ENCODE measurements at regions not wholly inside any gene's neighbourhood (a gene's known extent, or its start where the extent isn't known, plus 50 kb on each side); places are given as distances from the start of the nearest gene placed in this dataset.
"Not testable (repeated sequence)": the region's sequence is repeated elsewhere in the genome, so short reads cannot be mapped to it uniquely, and the experiment has no call there.

DNA sequence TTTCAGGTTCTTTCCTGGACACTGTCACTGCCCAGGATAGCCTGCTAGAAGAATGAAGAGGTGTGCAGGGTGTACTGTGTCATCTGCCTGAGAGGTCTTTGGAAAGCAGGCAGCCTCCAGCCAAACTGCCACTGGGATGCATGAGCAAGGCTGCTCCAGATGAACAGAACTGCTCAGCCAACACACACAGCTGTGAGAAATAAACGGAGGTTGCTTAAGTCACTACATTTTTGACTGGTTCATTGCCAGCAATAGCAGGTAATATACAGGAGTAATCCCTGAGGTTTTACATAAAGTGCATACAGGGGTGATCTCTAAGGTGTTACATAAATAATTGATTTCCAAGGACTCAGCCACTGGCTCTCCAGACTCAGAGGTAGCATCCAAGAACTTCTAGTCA, 516.9 kb downstream of the BRINP3 start:
- DNase-seq = no peak

DNA sequence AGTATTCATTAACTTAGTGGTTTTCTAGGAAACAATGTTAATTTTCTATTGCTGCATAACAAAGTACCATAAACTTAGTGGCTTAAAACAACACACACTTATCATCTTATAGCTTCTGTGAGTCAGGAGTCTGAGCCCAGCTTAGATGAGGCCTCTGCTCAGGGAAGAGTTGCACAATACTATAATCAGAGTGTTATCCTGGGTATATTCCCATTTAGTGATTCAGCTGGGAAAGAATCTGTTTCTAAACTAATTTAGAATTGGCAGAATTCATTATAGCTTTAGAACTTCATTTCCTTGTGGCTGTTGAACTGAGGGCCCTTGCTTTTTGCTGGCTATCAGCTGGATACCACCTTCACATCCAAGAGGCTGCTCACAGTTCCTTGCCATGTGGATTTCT, 515.5 kb downstream of the BRINP3 start:
- no peak for DNase-seq

DNA sequence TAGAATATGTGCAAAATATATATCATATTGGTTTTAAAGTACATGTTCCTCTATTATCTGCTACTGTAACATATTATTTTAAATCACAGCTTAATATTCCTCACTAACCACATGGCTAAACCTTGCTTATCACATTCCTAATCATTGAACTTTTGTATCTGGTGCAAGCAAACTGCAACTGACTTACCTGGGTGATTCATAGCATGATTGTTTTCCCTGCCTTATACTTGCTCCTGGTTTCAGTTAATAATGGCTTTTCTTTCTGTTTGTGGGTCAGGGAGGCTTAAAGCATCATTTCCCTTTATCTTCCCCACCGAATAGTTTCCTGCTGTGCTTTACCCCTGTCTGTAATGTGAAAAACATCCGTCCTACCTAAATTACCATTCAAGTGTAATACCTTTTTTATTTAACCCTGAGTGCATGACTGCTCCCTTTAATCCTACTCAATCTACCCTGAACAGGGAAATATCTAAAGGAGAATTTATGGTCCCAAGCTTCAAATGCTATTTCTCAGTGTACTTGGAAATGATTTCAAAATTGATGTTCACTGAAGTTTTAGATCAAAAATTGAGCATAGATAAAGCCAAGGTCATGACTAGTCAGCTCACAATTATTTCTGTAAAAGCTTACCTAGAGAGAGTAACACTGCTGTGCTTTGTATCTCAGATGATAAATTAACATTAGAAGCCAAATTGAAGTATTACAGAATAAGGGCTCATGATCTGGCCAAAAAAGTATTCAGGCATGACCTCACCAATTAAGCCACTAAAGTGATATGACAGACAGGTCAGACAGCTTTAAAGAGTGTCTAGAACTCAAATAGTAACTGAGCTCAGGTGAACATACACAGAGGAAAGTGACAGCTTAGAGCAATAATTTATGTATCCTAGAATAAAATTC, 507.1 kb downstream of the BRINP3 start:
- no peak for DNase-seq

DNA sequence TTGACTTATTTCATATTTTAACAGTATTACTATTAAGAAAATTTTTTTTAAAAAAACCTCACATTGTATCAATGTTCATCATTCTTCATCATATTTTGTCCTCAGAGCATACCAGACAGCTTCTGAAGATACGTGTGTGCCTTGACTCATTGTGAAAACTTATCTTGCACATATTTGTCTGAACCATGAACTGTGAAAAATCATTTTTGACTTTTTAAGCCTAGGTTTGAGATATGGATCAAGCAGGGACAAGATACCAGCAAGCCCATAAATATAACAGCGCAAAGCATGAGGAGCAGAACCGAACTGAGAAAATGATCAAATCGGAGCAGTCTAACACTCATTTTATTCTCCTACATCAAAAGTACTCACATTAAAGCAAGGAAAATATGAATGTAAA, 506.0 kb downstream of the BRINP3 start:
- no peak for DNase-seq

DNA sequence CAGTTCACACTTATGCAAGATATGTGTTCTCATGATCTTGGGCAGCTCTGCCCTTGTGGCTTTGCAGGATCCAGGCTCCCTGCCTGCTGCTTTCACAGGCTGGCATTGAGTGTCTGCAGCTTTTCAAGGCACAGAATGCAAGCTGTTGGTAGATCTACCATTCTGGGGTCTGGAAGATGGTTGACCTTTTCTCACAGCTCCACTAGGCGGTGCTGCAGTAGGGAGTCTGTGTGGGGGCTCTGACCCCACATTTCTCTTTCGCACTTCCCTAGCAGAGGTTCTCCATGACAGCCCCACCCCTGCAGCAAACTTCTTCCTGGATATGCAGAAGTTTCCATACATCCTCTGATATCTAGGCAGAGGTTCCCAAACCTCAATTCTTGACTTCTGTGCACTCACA, 500.5 kb downstream of the BRINP3 start:
- DNase-seq = no peak

DNA sequence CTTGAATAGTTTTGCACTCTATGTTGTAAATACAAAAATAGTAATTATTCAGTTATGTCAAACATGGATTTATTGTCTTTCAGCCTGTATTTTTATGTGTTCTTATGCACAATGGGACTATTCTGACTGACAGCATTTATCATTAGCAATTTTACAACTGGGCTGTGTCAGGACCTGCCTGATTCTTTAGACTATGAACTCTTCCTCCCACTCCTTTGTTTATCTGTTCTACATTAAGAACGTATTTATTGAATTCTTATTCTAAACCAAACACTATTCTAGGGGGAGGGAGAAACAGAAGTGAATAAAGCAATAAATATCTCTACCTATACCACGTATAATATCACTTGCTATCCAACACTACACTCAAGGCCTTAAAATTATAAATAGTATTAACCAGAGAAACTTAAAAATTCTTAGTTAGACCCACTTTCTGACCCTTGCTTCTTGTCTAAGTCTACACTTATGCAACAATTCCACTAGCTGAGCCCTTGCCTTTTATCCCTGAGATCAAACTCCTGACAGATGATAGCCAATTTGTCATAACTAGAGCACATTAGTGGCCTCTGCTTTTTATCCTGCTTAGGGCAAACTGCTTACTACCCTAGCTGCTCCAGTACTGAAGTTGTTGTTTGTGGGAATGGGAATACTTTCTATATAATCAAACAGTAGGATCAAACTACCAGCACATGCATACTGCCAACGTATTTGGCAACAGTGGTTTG, 494.3 kb downstream of the BRINP3 start:
- DNase-seq = no peak

DNA sequence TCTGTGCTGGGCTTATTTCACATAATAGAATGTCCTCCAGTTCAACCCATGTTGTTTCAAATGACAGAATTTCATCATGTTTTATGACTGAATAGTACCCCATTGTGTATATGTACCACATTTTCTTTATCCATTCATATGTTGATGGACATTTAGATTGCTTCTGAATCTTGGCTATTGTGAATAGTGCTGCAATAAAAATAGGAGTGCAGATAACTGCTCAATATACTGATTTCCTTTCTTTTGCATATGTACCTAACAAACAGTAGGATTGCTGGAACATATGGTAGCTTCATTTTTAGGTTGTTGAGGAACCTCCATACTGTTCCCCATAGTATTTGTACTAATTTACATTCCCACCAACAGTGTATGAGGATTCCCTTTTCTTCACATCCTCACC, 491.1 kb downstream of the BRINP3 start:
- DNase-seq = no peak

DNA sequence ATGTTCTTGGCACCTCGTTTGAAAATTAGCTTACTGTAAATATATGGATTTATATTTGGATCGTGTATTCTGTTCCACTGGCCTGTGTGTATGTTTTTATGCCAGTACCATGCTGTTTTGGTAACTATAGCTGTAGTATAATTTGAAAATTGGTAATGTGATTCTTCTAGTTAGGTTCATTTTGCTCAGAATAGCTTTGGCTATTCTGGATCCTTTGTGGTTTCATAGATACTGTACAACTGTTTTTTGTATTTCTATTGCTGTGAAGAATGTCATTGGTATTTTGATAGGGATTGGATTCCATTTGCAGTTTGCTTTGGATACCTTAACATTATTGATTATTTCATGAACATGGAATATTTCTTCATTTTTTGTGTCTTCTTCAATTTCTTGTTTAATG, 490.2 kb downstream of the BRINP3 start:
- DNase-seq = no peak

DNA sequence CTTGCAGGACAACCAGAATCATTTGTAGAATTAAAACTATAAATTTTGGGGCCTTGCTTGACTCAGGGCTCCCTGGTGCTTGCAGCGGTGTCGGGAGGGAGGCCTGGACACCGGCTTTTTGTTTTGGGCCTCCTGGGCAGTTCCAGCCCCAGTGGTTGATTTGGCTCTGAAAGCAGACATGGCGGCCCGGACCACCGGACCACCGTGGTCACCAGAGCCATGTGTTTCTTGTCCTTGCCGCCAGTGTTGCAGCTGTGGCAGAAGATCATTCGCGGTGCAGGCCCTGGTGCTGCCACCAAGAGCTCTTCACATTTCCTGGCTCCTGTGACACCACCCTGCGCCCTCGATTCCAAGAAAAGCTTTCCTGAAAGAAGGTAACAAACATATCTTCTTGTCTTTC, 484.8 kb downstream of the BRINP3 start:
- no peak for DNase-seq

DNA sequence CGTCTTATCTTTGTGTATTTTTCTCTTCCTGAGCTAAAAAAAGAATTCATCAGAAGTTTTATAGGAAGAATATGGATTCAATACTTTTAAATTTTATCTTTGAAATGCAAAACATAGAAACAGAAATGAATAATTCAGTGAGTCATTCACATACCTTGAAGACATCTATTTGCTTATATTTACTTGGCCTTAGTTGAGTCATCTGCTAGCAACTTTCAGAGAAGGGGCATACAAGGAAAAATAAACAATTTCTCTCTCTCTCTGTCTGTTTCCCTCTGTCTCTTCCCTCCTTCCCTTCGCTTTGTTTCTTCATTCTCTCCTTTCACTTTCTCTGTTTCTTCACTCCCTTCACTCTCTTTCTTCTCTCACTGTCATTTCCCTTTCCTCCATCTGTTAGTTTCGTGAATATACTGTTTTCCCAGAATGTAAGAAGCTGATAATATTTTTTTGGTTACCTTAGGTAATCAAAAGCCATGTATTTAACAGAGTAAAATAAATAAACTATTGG, 477.2 kb downstream of the BRINP3 start:
- DNase-seq = no peak

DNA sequence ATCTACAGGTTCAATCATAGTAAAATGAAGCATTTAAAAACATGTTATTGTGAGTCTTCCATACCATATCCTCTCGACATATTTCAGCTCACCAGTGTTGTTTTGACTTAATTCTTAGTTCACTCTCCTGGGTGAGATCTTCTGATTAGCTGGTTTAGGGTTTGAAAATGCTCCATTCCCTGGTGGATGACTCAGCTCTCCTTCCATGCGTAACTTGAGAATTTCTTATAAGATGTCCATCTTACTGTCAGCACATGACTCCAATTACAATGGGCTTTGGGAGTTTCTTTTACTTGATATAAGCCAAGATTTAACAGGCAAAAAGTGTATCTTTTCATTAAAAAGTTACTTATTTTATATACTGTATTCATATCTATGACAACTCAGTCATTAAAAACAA, 476.5 kb downstream of the BRINP3 start:
- DNase-seq = no peak

DNA sequence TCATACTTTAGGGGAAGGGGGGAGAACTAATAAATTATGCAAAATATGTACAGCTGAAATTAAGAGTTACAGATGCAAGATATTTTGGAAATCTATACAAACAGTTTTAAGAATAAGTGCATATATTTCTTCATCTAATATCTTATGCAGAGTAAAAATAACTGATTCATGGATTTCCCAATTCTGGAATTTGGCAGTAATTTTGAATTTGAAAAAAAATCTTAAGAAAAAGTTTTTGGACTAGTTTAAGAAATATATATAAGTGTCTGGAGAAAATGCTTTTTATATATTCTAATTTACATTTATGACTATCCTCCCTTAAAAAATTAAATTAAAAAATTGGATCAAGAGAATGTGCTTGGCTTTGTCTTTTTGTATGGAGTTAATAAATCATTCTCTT, 474.3 kb downstream of the BRINP3 start:
- DNase-seq = no peak

DNA sequence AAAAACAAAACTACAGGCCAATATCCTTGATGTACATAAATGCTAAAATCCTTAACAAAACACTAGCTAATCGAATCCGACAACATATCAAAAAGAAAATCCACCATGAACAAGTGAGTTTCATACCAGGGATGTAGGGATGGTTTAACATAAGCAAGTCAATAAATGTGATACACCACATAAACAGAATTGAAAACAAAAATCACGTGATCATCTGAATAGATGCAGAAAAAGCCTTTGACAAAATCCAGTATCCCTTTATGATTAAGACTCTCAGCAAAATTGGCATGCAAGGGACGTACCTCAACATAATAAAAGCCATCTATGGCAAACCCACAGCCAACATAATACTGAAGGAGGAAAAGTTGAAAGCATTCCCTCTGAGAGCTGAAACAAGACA, 466.1 kb downstream of the BRINP3 start:
- no peak for DNase-seq

DNA sequence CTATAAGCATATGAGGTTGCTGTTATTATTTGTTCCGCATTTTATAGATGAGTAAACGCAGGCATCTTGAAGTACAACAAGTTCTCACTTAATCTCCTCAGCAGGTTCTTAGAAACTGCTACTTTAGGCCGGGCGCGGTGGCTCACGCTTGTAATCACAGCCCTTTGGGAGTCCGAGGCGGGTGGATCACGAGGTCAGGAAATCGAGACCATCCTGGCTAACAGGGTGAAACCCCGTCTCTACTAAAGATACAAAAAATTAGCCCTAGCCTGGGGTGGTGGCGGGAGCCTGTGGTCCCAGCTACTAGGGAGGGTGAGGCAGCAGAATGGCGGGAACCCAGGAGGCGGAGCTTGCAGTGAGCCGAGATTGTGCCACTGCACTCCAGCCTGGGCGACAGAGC, 458.5 kb downstream of the BRINP3 start:
- not testable (repeated sequence) for DNase-seq

DNA sequence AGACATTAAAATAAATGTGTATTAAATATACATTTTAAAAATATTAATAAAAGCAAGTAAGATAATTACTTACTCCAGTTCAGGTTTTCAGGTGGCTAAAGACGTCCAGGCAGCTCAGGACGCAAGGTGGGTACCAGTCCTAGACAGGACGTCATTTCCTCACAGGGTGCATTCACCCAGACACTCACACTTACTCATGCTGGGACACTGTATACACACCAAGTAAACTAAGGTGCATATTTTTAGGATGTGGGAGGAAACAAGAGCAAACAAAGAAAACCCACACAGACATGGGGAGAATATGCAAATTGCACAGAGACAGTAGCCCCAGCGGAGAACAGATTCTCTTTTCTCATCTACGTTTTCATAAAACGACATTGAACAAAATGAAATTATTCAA, 457.9 kb downstream of the BRINP3 start:
- DNase-seq = no peak

DNA sequence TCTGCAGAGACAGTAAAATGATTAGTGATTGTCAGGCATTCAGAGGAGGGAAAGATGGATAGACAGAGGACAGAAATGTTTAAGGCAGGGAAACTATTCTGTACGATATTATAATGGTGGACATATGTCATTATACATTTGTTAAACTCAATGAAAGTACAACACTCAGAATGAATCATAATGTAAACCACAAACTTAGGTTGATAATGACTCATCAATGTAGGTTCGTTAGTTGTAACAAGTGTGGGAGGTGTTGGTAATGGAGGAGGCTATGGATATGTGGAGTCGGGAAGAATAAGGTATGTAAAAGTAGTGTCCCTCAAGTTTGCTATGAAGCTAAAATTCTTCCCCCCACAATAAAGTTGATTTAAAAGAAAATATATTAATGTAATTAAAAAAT, 455.0 kb downstream of the BRINP3 start:
- no peak for DNase-seq

DNA sequence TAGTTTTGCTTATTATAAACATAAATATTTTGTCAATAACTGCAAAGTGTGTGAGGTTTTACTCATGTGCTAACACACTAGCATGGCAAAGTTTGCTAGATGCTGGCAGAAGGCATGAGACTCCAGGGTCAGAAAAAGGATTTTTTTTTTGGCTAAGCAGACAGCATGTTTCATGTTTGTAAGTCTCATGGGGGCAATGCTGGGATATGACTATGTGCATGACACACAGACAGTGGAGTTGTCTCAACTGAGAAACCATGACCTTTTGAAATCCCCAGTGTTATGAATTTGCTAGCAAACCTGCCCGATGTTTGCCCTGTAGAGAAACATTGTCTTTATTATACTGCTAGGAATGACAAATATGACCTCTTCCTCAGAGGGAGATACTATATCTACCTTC, 448.2 kb downstream of the BRINP3 start:
- DNase-seq = no peak

DNA sequence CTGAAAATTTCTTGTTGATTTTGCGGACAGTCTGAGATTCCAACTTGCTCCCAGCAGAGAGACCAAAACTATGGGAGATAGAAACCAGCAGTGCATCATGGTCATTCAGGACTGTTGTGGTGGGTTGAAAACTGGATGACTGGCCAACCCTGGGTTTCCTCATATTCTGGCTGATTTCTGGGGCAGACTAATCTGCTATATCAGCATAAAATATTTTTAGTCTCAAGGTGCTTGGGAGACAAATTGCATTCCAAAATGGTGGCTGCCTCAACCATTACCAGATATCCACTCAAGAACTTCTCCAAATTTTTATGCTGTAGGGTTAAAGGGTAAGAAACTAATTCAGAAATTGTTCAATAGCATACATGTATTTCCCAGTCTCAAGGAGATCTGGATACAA, 434.0 kb downstream of the BRINP3 start:
- DNase-seq = no peak

DNA sequence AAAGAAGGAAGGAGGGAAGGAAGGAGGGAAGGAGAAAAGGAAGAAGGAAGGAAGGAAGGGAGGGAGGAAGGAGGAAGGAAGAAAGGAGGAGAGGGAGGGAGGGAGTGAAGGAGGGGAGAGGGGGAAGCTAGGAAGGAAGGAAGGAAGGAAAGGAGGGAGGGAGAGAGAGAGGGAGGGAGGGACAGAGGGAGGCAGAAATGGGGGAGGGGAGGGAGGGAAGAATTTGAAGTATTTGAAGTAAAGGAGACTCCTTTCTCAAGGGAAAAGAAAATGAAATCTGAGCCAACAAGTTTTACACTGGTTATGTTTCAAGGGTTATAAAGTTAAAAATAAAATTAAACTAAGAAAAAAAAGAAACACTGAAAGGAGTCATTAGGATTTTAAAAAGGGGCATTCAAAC, 431.4 kb downstream of the BRINP3 start:
- DNase-seq = no peak

Measured in inflammatory macrophage (primary cell).